Central memory CD8-positive, alpha-beta T cell (primary cell): ENCODE measurements at regions not wholly inside any gene's neighbourhood (a gene's known extent, or its start where the extent isn't known, plus 50 kb on each side); places are given as distances from the start of the nearest gene placed in this dataset.

Experiments used
- ATAC-seq: fragments of 150-1000 bp; cut with Tn5 transposase; replicated peaks from 2 replicates; pipeline ENCODE4 v1.10.0; 2022; ENCODE audit warnings: mild to moderate bottlenecking, moderate FRiP score, moderate number of reproducible peaks; ENCODE audit not compliant: poor library complexity, severe bottlenecking; ENCODE audit errors: extremely low read depth
- DNase-seq, 2 donors: peaks; one replicate each; pipeline ENCODE4 v3.0.0; 2021; ENCODE audit warnings: low spot score in 2 of 2
- H3K27ac Mint-ChIP-seq: one replicate; pipeline ENCODE4 v1.8.0; 2022; ENCODE audit warnings: low read depth, mild to moderate bottlenecking, moderate library complexity, mixed read lengths
- H3K27me3 Mint-ChIP-seq: one replicate; pipeline ENCODE4 v1.8.0; 2022; ENCODE audit warnings: mixed read lengths
- H3K36me3 Mint-ChIP-seq: one replicate; pipeline ENCODE4 v1.8.0; 2022; ENCODE audit warnings: mild to moderate bottlenecking, moderate library complexity, mixed read lengths; ENCODE audit not compliant: insufficient read depth
- H3K4me1 Mint-ChIP-seq: one replicate; pipeline ENCODE4 v1.8.0; 2022; ENCODE audit warnings: mixed read lengths
- H3K4me3 Mint-ChIP-seq: one replicate; pipeline ENCODE4 v1.8.0; 2022; ENCODE audit warnings: mild to moderate bottlenecking, moderate library complexity, mixed read lengths
- H3K9me3 Mint-ChIP-seq: one replicate; pipeline ENCODE4 v1.8.0; 2022; ENCODE audit warnings: mixed read lengths

DNA sequence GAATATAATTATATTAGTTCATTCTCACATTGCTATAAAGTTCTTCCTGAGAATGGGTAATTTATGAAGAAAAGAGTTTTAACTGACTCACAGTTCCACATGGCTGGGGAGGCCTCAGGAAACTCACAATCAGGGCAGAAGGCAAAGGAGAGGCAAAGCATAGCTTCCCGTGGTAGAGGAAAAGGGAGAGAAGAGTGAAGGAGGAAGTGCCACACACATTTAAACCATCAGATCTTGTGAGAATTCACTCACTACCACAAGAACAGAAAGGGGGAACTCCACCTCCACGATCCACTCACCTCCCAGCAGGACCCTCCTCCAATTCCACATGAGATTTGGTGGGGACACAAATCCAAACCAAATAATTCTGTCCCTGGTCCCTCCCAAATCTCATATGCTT lies 773.4 kb upstream of the INTU start:
- no peak for ATAC-seq
- Mint-ChIP-seq H3K27me3 (no peaks in the 10 kb centered on the region), H3K27ac (no peak overlapping the region), H3K36me3 (no peaks in the 10 kb centered on the region), H3K4me1 (no peaks in the 10 kb centered on the region), H3K4me3 (no peak overlapping the region), H3K9me3 (peaks cover 10% of the 10 kb centered on the region)
- DNase-seq, result no peak

DNA sequence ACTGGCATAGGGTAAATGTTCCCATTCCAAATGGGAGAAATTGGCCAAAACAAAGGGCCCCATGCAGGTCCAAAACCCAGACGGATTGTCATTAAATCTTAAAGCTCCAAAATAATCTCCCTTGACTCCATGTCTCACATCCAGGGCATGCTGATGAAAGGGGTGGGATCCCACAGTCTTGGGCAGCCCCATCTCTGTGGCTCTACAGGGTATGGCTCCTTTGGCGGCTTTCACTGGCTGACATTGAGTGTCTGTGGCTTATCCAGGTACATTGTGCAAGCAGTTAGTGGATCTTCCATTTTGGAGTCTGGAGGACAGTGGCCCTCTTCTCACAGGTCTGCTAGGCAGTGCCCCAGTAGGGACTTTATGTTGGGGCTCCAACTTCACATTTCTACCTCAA lies 772.9 kb upstream of the INTU start:
- DNase-seq, result no peak
- H3K27ac Mint-ChIP-seq, result no peak overlapping the region
- H3K9me3 Mint-ChIP-seq, result peaks cover 8% of the 10 kb centered on the region
- no peaks in the 10 kb centered on the region for H3K27me3 Mint-ChIP-seq
- no peaks in the 10 kb centered on the region for H3K4me1 Mint-ChIP-seq
- no peaks in the 10 kb centered on the region for H3K36me3 Mint-ChIP-seq
- no peak for ATAC-seq
- H3K4me3 Mint-ChIP-seq, result no peak overlapping the region

DNA sequence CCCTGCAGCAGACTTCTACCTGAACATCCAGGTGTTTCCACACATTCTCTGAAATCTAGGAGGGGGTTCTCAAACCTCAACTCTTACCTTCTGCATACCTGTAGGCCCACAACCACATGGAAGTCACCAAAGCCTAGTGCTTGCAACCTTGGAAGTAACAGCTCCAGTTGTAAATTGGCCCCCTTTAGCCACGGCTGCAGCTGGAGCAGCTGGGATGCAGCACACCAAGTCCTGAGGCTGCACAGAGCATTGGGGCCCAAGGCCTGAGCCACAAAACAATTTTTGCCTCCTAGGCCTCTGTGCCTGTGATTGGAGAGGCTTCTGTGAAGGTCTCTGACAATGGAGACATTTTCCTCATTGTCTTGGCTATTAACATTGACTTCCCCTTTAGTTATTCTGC lies 772.4 kb upstream of the INTU start:
- ATAC-seq (no peak), DNase-seq (no peak)
- Mint-ChIP-seq H3K9me3 (peaks cover 9% of the 10 kb centered on the region), H3K27ac (no peak overlapping the region), H3K36me3 (no peaks in the 10 kb centered on the region), H3K4me3 (no peak overlapping the region), H3K4me1 (no peaks in the 10 kb centered on the region), H3K27me3 (no peaks in the 10 kb centered on the region)

- DNase-seq (no peak), ATAC-seq (no peak)
- H3K4me3 Mint-ChIP-seq, result no peak overlapping the region
- H3K27ac Mint-ChIP-seq, result no peak overlapping the region
- H3K4me1 Mint-ChIP-seq, result no peaks in the 10 kb centered on the region
- H3K36me3 Mint-ChIP-seq, result no peaks in the 10 kb centered on the region
- H3K27me3 Mint-ChIP-seq, result no peaks in the 10 kb centered on the region
- peaks cover 31% of the 10 kb centered on the region for H3K9me3 Mint-ChIP-seq
Measured at GRCh38 chr4:126869967-126870366, 762.8 kb upstream of the INTU start.

- H3K4me3 Mint-ChIP-seq, result no peak overlapping the region
- no peak for ATAC-seq
- H3K27me3 Mint-ChIP-seq, result no peaks in the 10 kb centered on the region
Measured at GRCh38 chr4:126871810-126872209, 760.9 kb upstream of the INTU start.

GRCh38 chr4:126874533-126874932 lies 758.2 kb upstream of the INTU start:
- Mint-ChIP-seq H3K4me3 (no peak overlapping the region), H3K36me3 (no peaks in the 10 kb centered on the region), H3K27me3 (no peaks in the 10 kb centered on the region), H3K4me1 (no peaks in the 10 kb centered on the region), H3K27ac (no peak overlapping the region), H3K9me3 (peaks cover 21% of the 10 kb centered on the region)
- DNase-seq, result no peak
- no peak for ATAC-seq

More at GRCh38 chr4:126871810-126872209, 760.9 kb upstream of the INTU start:
- Mint-ChIP-seq H3K36me3 (no peaks in the 10 kb centered on the region), H3K27ac (no peak overlapping the region), H3K4me1 (no peaks in the 10 kb centered on the region), H3K9me3 (peaks cover 25% of the 10 kb centered on the region)
- DNase-seq, result no peak

GRCh38 chr4:126888968-126889367 lies 743.8 kb upstream of the INTU start:
- Mint-ChIP-seq H3K27ac (no peak overlapping the region), H3K9me3 (peaks cover 7% of the 10 kb centered on the region), H3K4me1 (no peaks in the 10 kb centered on the region), H3K36me3 (no peaks in the 10 kb centered on the region), H3K27me3 (no peaks in the 10 kb centered on the region), H3K4me3 (no peak overlapping the region)
- DNase-seq, result no peak
- no peak for ATAC-seq

- no peaks in the 10 kb centered on the region for H3K4me1 Mint-ChIP-seq
- ATAC-seq, result no peak
- peaks cover 8% of the 10 kb centered on the region for H3K9me3 Mint-ChIP-seq
- no peak overlapping the region for H3K4me3 Mint-ChIP-seq
- H3K27ac Mint-ChIP-seq, result no peak overlapping the region
- H3K27me3 Mint-ChIP-seq, result no peaks in the 10 kb centered on the region
- no peak for DNase-seq
- H3K36me3 Mint-ChIP-seq, result no peaks in the 10 kb centered on the region
Measured at GRCh38 chr4:126890383-126890782, 742.4 kb upstream of the INTU start.

GRCh38 chr4:126890994-126891393 lies 741.8 kb upstream of the INTU start:
- H3K4me3 Mint-ChIP-seq, result no peak overlapping the region
- no peak overlapping the region for H3K27ac Mint-ChIP-seq
- H3K9me3 Mint-ChIP-seq, result peaks cover 12% of the 10 kb centered on the region
- no peaks in the 10 kb centered on the region for H3K4me1 Mint-ChIP-seq
- DNase-seq (no peak), ATAC-seq (no peak)
- no peaks in the 10 kb centered on the region for H3K36me3 Mint-ChIP-seq
- H3K27me3 Mint-ChIP-seq, result no peaks in the 10 kb centered on the region

DNA sequence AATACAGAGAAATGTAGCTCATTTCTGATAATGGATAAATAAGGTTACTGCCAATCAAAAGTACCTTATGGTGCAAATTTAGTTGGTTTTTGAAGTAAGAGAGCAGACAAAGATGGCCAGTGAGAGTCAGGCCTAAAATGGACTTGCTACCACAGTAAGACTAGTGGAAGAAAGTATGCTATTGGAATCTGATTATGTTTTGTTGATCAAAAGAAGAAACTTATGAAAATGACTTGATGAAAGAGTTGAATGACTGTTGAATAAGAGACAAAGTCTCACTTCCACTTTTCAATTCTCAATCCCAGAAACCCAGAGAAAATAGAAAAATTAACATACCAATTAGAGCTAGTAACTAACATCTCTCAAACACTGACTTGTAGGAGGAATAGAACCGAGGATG lies 737.8 kb upstream of the INTU start:
- Mint-ChIP-seq H3K9me3 (peaks cover 36% of the 10 kb centered on the region), H3K36me3 (no peaks in the 10 kb centered on the region), H3K27ac (no peak overlapping the region), H3K4me3 (no peak overlapping the region), H3K27me3 (no peaks in the 10 kb centered on the region), H3K4me1 (no peaks in the 10 kb centered on the region)
- DNase-seq (no peak), ATAC-seq (no peak)

DNA sequence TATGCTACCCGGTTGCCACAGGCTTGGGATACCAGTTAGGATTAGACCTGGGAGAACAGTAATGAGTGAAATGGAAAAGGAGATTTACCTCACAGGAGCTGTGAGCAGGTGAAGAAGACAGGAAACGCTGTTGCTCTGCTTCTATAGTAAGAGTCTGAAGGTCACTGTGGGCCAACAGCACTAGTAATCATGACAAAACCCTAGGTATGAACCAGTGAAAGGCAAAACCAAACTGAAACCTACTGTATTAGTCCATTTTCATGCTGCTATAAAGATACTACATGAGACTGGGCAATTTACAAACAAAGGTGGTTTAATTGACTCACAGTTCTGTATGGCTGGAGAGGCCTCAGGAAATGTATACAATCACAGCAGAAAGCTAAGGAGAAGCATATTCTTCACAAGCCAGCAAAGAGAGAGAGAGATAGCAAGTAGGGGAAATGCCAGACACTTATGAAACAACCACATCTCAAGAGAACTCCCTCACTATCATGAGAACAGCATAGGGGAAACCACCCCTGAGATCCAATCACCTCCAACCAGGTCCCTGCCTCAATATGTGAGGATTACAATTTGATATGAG lies 736.7 kb upstream of the INTU start:
- no peak overlapping the region for H3K27ac Mint-ChIP-seq
- H3K27me3 Mint-ChIP-seq, result no peaks in the 10 kb centered on the region
- DNase-seq, result no peak
- no peaks in the 10 kb centered on the region for H3K36me3 Mint-ChIP-seq
- no peaks in the 10 kb centered on the region for H3K4me1 Mint-ChIP-seq
- H3K4me3 Mint-ChIP-seq, result no peak overlapping the region
- ATAC-seq, result no peak
- peaks cover 36% of the 10 kb centered on the region for H3K9me3 Mint-ChIP-seq

GRCh38 chr4:126897038-126897437 lies 735.7 kb upstream of the INTU start:
- no peaks in the 10 kb centered on the region for H3K36me3 Mint-ChIP-seq
- no peak overlapping the region for H3K27ac Mint-ChIP-seq
- no peak overlapping the region for H3K4me3 Mint-ChIP-seq
- H3K4me1 Mint-ChIP-seq, result no peaks in the 10 kb centered on the region
- H3K27me3 Mint-ChIP-seq, result no peaks in the 10 kb centered on the region
- DNase-seq, result no peak
- peaks cover 36% of the 10 kb centered on the region for H3K9me3 Mint-ChIP-seq
- no peak for ATAC-seq

- Mint-ChIP-seq H3K9me3 (peaks cover 30% of the 10 kb centered on the region), H3K27ac (no peak overlapping the region), H3K36me3 (no peaks in the 10 kb centered on the region), H3K4me1 (no peaks in the 10 kb centered on the region), H3K4me3 (no peak overlapping the region), H3K27me3 (no peaks in the 10 kb centered on the region)
- DNase-seq (no peak), ATAC-seq (no peak)
Measured at GRCh38 chr4:126898815-126899214, 733.9 kb upstream of the INTU start.

GRCh38 chr4:126899331-126899801 lies 733.4 kb upstream of the INTU start:
- no peaks in the 10 kb centered on the region for H3K36me3 Mint-ChIP-seq
- H3K27me3 Mint-ChIP-seq, result no peaks in the 10 kb centered on the region
- DNase-seq (no peak), ATAC-seq (no peak)
- peaks cover 28% of the 10 kb centered on the region for H3K9me3 Mint-ChIP-seq
- no peak overlapping the region for H3K27ac Mint-ChIP-seq
- no peak overlapping the region for H3K4me3 Mint-ChIP-seq
- H3K4me1 Mint-ChIP-seq, result no peaks in the 10 kb centered on the region
